ENCODE measurements at regions not wholly inside any gene's neighbourhood (a gene's known extent, or its start where the extent isn't known, plus 50 kb on each side); places are given as distances from the start of the nearest gene placed in this dataset.

DNA sequence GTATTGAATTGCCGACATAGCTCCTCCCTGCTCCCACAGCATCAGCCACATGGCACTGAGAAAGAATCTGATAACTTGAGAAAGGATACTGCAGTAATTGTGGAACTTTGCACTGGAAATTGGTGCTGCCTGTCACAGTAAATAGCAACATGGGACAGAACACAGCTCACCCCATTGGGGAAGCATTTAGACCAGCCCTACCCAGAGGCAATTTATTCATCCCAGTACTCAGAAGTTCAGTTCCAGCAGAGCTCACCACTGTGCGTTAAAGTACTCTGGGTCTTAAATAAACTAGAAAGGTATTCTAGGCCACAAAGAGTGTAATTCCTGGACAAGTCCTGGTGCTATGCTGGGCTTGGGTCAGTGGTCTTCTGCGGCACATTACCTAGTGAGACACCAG, 347.1 kb downstream of the PYDC2 start:
- DNase-seq (ENCODE audit: low spot score): no peak
- H3K4me1 ChIP-seq: no peaks in the 10 kb centered on the region
- H3K4me3 ChIP-seq: no peak overlapping the region
- H2AFZ ChIP-seq (replicated peaks): peak overlapping the region; percentile 50
- Mint-ChIP-seq H3K4me3 (no peak overlapping the region), H3K27ac (no peak overlapping the region), H3K27me3 (ENCODE audit: insufficient read depth, low read depth) (no peaks in the 10 kb centered on the region), H3K4me1 (no peaks in the 10 kb centered on the region), H3K9me3 (peaks cover 60% of the 10 kb centered on the region), H3K36me3 (peaks cover 4% of the 10 kb centered on the region)
- H3F3A ChIP-seq (ENCODE audit: low read depth): no peaks in the 10 kb centered on the region
- no peaks in the 10 kb centered on the region for H3K36me3 ChIP-seq
- H3K4me2 ChIP-seq: no peak overlapping the region
- no peaks in the 10 kb centered on the region for H4K20me1 ChIP-seq (ENCODE audit: low read depth)
- no peaks in the 10 kb centered on the region for H3K79me2 ChIP-seq (ENCODE audit: low read depth)
- no peaks in the 10 kb centered on the region for H3K27me3 ChIP-seq
- TF ChIP-seq, protein P1, sequence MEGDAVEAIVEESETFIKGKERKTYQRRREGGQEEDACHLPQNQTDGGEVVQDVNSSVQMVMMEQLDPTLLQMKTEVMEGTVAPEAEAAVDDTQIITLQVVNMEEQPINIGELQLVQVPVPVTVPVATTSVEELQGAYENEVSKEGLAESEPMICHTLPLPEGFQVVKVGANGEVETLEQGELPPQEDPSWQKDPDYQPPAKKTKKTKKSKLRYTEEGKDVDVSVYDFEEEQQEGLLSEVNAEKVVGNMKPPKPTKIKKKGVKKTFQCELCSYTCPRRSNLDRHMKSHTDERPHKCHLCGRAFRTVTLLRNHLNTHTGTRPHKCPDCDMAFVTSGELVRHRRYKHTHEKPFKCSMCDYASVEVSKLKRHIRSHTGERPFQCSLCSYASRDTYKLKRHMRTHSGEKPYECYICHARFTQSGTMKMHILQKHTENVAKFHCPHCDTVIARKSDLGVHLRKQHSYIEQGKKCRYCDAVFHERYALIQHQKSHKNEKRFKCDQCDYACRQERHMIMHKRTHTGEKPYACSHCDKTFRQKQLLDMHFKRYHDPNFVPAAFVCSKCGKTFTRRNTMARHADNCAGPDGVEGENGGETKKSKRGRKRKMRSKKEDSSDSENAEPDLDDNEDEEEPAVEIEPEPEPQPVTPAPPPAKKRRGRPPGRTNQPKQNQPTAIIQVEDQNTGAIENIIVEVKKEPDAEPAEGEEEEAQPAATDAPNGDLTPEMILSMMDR (IDR thresholded peaks at IDR 0.05): no peak
- no peak for TF ChIP-seq EZH2 (IDR thresholded peaks at IDR 0.05)
- no peak for TF ChIP-seq EZH2phosphoT487 (IDR thresholded peaks at IDR 0.05)
- H3K9ac ChIP-seq: no peak overlapping the region
- no peak overlapping the region for H3K27ac ChIP-seq
- H3K9me3 ChIP-seq (ENCODE audit: low read depth): peaks cover 7% of the 10 kb centered on the region

DNA sequence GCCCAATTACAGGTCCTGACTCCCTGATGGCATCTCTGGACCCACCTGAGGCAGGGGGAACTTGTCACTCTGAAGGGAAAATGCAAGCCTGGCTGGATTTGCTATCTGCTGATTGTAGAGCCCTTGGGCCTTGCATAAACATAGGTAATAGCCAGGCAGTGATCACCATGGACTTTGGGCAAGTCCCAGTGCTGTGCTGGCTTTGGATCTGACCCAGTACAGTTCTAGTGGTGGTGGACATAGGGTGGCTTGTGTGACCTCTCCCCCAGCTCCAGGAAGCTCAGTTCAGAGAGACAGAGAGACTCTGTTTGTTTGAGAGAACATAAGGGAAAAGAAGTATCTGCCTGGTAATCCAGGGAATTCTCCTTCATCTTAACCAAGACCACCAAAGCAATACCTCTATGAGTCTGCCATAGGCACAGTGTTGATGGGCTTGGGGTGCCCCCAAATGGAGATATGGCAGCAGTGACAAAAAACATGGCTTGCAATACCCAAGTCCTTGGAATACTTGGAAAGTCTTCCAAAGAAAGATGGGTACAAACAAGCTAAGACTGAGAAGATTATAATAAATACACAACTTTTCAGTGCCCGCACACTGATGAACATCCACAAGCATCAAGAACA, 348.5 kb downstream of the PYDC2 start:
- no peak overlapping the region for H3K27ac Mint-ChIP-seq
- H3K4me1 ChIP-seq: no peaks in the 10 kb centered on the region
- peaks cover 4% of the 10 kb centered on the region for H3K36me3 Mint-ChIP-seq
- TF ChIP-seq, protein P1 (IDR thresholded peaks at IDR 0.05): peak; percentile 30
- TF ChIP-seq EZH2 (IDR thresholded peaks at IDR 0.05): no peak
- no peaks in the 10 kb centered on the region for H3K27me3 ChIP-seq
- no peaks in the 10 kb centered on the region for H3K79me2 ChIP-seq (ENCODE audit: low read depth)
- H3K9me3 ChIP-seq (ENCODE audit: low read depth): no peaks in the 10 kb centered on the region
- no peaks in the 10 kb centered on the region for H3K27me3 Mint-ChIP-seq (ENCODE audit: insufficient read depth, low read depth)
- peak; percentile 4 for DNase-seq (ENCODE audit: low spot score)
- no peak overlapping the region for H3K4me3 ChIP-seq
- H4K20me1 ChIP-seq (ENCODE audit: low read depth): no peaks in the 10 kb centered on the region
- no peaks in the 10 kb centered on the region for H3F3A ChIP-seq (ENCODE audit: low read depth)
- no peak overlapping the region for H3K4me3 Mint-ChIP-seq
- H3K9me3 Mint-ChIP-seq: peaks cover 55% of the 10 kb centered on the region
- H3K4me2 ChIP-seq: no peak overlapping the region
- H3K9ac ChIP-seq: no peak overlapping the region
- no peak overlapping the region for H2AFZ ChIP-seq (replicated peaks)
- no peak overlapping the region for H3K27ac ChIP-seq
- H3K36me3 ChIP-seq: no peaks in the 10 kb centered on the region
- H3K4me1 Mint-ChIP-seq: no peaks in the 10 kb centered on the region

GRCh38 chr3:191813245-191813644, 352.3 kb downstream of the PYDC2 start:
- H4K20me1 ChIP-seq (ENCODE audit: low read depth): no peaks in the 10 kb centered on the region
- TF ChIP-seq, protein P1 (IDR thresholded peaks at IDR 0.05): no peak
- no peak for TF ChIP-seq EZH2 (IDR thresholded peaks at IDR 0.05)
- TF ChIP-seq EZH2phosphoT487 (IDR thresholded peaks at IDR 0.05): no peak
- H3K36me3 ChIP-seq: no peaks in the 10 kb centered on the region
- Mint-ChIP-seq H3K9me3 (peaks cover 36% of the 10 kb centered on the region), H3K36me3 (peaks cover 4% of the 10 kb centered on the region), H3K27ac (no peak overlapping the region), H3K27me3 (ENCODE audit: insufficient read depth, low read depth) (no peaks in the 10 kb centered on the region), H3K4me3 (no peak overlapping the region), H3K4me1 (no peaks in the 10 kb centered on the region)
- no peak for DNase-seq (ENCODE audit: low spot score)
- no peak overlapping the region for H3K9ac ChIP-seq
- no peaks in the 10 kb centered on the region for H3K79me2 ChIP-seq (ENCODE audit: low read depth)
- H2AFZ ChIP-seq (replicated peaks): no peak overlapping the region
- no peak overlapping the region for H3K4me2 ChIP-seq
- H3K4me3 ChIP-seq: no peak overlapping the region
- H3F3A ChIP-seq (ENCODE audit: low read depth): no peaks in the 10 kb centered on the region
- no peaks in the 10 kb centered on the region for H3K9me3 ChIP-seq (ENCODE audit: low read depth)
- no peaks in the 10 kb centered on the region for H3K4me1 ChIP-seq
- no peak overlapping the region for H3K27ac ChIP-seq
- no peaks in the 10 kb centered on the region for H3K27me3 ChIP-seq

All from neural progenitor cell (in vitro differentiated cells).